ENCODE measurements at regions not wholly inside any gene's neighbourhood (a gene's known extent, or its start where the extent isn't known, plus 50 kb on each side); places are given as distances from the start of the nearest gene placed in this dataset.

DNA sequence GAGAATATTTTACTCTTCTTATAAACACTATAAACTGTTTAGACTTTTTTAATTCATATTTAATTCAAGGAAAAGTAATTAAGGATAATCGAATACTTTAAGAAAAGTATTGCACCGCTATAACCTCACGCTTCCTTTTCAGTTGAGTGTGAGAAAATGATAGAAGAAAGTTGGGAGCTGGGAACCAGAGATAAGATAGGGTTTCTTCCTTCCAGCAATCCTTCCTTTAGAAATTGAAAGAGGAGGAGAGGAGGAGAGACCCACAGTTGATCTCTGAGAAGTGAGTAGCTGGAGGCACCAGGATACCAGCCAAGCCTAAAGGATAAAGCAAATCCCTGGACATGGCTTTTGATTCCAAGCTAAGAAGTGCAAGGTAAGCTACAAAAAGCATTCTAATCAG is 242.3 kb upstream of the NOCT start:
- Histone ChIP-seq H3K9ac (no peak overlapping the region), H2AFZ (no peak overlapping the region), H3K79me2 (no peaks in the 10 kb centered on the region), H3K27ac (peak overlapping the region; percentile 11), H3K27me3 (ENCODE audit: control insufficient read depth, insufficient read depth, low read length) (no peaks in the 10 kb centered on the region), H3K4me2 (ENCODE audit: low read length) (no peak overlapping the region), H3K4me3 (ENCODE audit: low read depth, low read length) (no peak overlapping the region), H3K9me3 (ENCODE audit: control insufficient read depth, low read length) (no peaks in the 10 kb centered on the region), H3K36me3 (ENCODE audit: control insufficient read depth, insufficient read depth, low read length) (no peaks in the 10 kb centered on the region), H3K4me1 (peaks cover 6% of the 10 kb centered on the region)
- TF ChIP-seq, protein P1, sequence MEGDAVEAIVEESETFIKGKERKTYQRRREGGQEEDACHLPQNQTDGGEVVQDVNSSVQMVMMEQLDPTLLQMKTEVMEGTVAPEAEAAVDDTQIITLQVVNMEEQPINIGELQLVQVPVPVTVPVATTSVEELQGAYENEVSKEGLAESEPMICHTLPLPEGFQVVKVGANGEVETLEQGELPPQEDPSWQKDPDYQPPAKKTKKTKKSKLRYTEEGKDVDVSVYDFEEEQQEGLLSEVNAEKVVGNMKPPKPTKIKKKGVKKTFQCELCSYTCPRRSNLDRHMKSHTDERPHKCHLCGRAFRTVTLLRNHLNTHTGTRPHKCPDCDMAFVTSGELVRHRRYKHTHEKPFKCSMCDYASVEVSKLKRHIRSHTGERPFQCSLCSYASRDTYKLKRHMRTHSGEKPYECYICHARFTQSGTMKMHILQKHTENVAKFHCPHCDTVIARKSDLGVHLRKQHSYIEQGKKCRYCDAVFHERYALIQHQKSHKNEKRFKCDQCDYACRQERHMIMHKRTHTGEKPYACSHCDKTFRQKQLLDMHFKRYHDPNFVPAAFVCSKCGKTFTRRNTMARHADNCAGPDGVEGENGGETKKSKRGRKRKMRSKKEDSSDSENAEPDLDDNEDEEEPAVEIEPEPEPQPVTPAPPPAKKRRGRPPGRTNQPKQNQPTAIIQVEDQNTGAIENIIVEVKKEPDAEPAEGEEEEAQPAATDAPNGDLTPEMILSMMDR (IDR thresholded peaks at IDR 0.05): no peak

DNA sequence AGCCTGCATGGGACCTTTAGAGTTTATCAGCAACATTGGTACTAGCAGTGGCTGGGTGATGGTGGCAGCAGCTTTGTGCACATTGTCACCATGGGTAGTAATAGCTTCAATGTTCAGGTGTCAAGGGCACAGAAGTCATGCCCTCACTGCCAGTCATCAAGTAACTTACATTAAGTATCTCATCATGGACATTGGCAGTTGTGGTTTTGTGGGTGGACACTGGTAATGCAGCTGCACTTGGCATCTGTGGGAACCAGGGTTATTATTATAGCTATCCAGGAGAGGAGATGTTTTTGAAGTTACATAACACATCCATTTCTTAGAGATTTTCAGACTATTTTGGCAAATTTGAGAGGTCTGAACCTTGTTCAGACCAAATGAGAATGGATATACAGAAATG is 243.2 kb upstream of the NOCT start:
- peaks cover 6% of the 10 kb centered on the region for H3K4me1 ChIP-seq
- H3K27me3 ChIP-seq (ENCODE audit: control insufficient read depth, insufficient read depth, low read length): no peaks in the 10 kb centered on the region
- H3K9me3 ChIP-seq (ENCODE audit: control insufficient read depth, low read length): no peaks in the 10 kb centered on the region
- H3K4me3 ChIP-seq (ENCODE audit: low read depth, low read length): no peak overlapping the region
- no peak overlapping the region for H2AFZ ChIP-seq
- no peak overlapping the region for H3K9ac ChIP-seq
- H3K27ac ChIP-seq: no peak overlapping the region
- H3K36me3 ChIP-seq (ENCODE audit: control insufficient read depth, insufficient read depth, low read length): no peaks in the 10 kb centered on the region
- H3K79me2 ChIP-seq: no peaks in the 10 kb centered on the region
- H3K4me2 ChIP-seq (ENCODE audit: low read length): no peak overlapping the region
- TF ChIP-seq, protein P1 (IDR thresholded peaks at IDR 0.05): no peak

GRCh38 chr4:138770818-138771217 is 244.8 kb upstream of the NOCT start:
- H3K27ac ChIP-seq: no peak overlapping the region
- peaks cover 6% of the 10 kb centered on the region for H3K4me1 ChIP-seq
- H3K4me2 ChIP-seq (ENCODE audit: low read length): no peak overlapping the region
- H2AFZ ChIP-seq: no peak overlapping the region
- no peaks in the 10 kb centered on the region for H3K27me3 ChIP-seq (ENCODE audit: control insufficient read depth, insufficient read depth, low read length)
- no peak overlapping the region for H3K4me3 ChIP-seq (ENCODE audit: low read depth, low read length)
- no peaks in the 10 kb centered on the region for H3K36me3 ChIP-seq (ENCODE audit: control insufficient read depth, insufficient read depth, low read length)
- no peaks in the 10 kb centered on the region for H3K79me2 ChIP-seq
- H3K9me3 ChIP-seq (ENCODE audit: control insufficient read depth, low read length): no peaks in the 10 kb centered on the region
- H3K9ac ChIP-seq: no peak overlapping the region
- TF ChIP-seq, protein P1 (IDR thresholded peaks at IDR 0.05): no peak

DNA sequence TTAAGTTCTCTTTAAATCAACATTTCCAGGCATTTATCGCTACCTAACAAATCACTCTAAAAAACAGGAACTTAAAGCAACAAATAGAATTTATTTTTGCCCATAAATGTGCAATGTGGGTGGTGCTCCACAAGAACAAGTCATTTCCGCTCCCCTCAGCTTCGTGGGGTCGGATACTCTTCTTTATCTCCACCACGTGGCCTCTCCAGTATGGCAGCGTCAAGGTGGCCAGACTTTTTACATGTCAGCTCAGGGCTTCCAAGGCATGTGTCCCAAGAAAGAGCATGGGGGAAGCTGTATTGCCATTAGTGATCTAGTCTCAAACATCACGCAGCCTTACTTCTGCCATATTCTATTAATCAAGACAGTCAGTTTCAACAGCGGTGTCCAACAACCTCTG is 249.2 kb upstream of the NOCT start:
- peaks cover 6% of the 10 kb centered on the region for H3K4me1 ChIP-seq
- H3K4me2 ChIP-seq (ENCODE audit: low read length): no peak overlapping the region
- no peak overlapping the region for H3K27ac ChIP-seq
- H3K4me3 ChIP-seq (ENCODE audit: low read depth, low read length): no peak overlapping the region
- H3K79me2 ChIP-seq: no peaks in the 10 kb centered on the region
- TF ChIP-seq, protein P1 (IDR thresholded peaks at IDR 0.05): no peak
- H3K9me3 ChIP-seq (ENCODE audit: control insufficient read depth, low read length): no peaks in the 10 kb centered on the region
- no peaks in the 10 kb centered on the region for H3K36me3 ChIP-seq (ENCODE audit: control insufficient read depth, insufficient read depth, low read length)
- no peaks in the 10 kb centered on the region for H3K27me3 ChIP-seq (ENCODE audit: control insufficient read depth, insufficient read depth, low read length)
- no peak overlapping the region for H2AFZ ChIP-seq
- no peak overlapping the region for H3K9ac ChIP-seq

- Histone ChIP-seq H3K9me3 (ENCODE audit: control insufficient read depth, low read length) (no peaks in the 10 kb centered on the region), H3K4me2 (ENCODE audit: low read length) (no peak overlapping the region), H3K79me2 (no peaks in the 10 kb centered on the region), H3K36me3 (ENCODE audit: control insufficient read depth, insufficient read depth, low read length) (no peaks in the 10 kb centered on the region), H3K9ac (no peak overlapping the region), H3K4me3 (ENCODE audit: low read depth, low read length) (no peak overlapping the region), H3K4me1 (peaks cover 6% of the 10 kb centered on the region), H3K27ac (no peak overlapping the region), H2AFZ (no peak overlapping the region), H3K27me3 (ENCODE audit: control insufficient read depth, insufficient read depth, low read length) (no peaks in the 10 kb centered on the region)
- TF ChIP-seq, protein P1 (IDR thresholded peaks at IDR 0.05): no peak
Measured at GRCh38 chr4:138765442-138765841, 250.1 kb upstream of the NOCT start.

Measured in parathyroid adenoma (tissue), 2 donors.